ENCODE measurements at regions not wholly inside any gene's neighbourhood (a gene's known extent, or its start where the extent isn't known, plus 50 kb on each side); places are given as distances from the start of the nearest gene placed in this dataset.
"Not testable (repeated sequence)": the region's sequence is repeated elsewhere in the genome, so short reads cannot be mapped to it uniquely, and the experiment has no call there.

DNA sequence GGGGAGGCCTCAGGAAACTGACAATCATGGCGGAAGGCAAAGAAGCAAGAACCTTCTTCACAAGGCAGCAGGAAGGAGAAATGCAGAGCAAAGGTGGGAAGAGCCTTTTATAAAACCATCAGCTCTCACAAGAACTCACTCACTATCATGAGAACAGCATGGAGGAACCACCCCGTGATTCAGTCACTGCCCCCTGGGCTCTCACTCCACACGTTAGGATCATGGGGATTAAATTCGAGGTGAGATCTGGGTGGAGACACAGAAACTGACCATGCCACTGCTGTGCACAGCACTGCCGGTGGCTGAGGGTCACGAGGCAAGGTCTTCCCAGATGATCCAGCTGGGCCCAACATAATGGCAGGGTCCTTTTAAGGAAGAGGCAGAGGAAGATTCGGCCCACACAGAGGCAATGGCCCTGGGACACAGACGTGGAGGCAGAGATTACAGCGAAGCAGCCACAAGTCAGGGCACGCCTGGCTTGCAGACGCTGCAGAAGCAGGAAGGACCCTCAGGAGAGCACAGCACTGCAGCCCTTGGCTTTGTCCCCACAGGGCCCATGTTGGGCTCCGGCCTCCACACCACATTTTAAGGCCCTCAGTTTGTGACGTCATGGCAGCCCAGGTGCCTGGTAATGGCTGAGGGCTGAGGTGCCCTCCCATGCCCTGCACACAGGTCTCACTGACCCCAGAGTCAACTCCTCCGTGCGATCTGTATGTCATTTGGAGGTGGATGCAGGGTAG lies 160.8 kb downstream of the LAT start:
- TF ChIP-seq, protein P1, sequence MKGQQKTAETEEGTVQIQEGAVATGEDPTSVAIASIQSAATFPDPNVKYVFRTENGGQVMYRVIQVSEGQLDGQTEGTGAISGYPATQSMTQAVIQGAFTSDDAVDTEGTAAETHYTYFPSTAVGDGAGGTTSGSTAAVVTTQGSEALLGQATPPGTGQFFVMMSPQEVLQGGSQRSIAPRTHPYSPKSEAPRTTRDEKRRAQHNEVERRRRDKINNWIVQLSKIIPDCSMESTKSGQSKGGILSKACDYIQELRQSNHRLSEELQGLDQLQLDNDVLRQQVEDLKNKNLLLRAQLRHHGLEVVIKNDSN (CRISPR knock-in tag; IDR thresholded peaks at IDR 0.05) = not testable (repeated sequence)
- TF ChIP-seq, protein P2, sequence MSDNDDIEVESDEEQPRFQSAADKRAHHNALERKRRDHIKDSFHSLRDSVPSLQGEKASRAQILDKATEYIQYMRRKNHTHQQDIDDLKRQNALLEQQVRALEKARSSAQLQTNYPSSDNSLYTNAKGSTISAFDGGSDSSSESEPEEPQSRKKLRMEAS (CRISPR knock-in tag; IDR thresholded peaks at IDR 0.05) = not testable (repeated sequence)

Measured in K562 (cell line).